Heart right ventricle (tissue), 16 donors: ENCODE measurements at regions not wholly inside any gene's neighbourhood (a gene's known extent, or its start where the extent isn't known, plus 50 kb on each side); places are given as distances from the start of the nearest gene placed in this dataset.

Experiments used
- ATAC-seq, 8 donors: fragments of 200-7000 bp; cut with Tn5 transposase; one replicate each; pipeline ENCODE4 v1.9.1; 2020; ENCODE audit warnings: mild to moderate bottlenecking in 8 of 8, moderate library complexity in 8 of 8, moderate number of reproducible peaks in 1 of 8
- DNase-seq, 2 donors: peaks; one replicate each; pipeline ENCODE4 v3.0.0-alpha.2; 2020
- H3K27ac ChIP-seq, 10 donors: fragments of 200-600 bp; sonication (generic) in 2 of 10; one replicate each; pipeline versions ENCODE4 v1.5.0 to v1.8.0; 2020 to 2022; ENCODE audit warnings: mild to moderate bottlenecking in 3 of 10
- H3K27me3 ChIP-seq, 7 donors: fragments of 200-600 bp; one replicate each; pipeline ENCODE4 v1.8.0; 2021 to 2022; ENCODE audit warnings: mild to moderate bottlenecking in 2 of 7
- H3K36me3 ChIP-seq, 9 donors: fragments of 200-600 bp; sonication (generic) in 1 of 9; one replicate each; pipeline versions ENCODE4 v1.5.0 to v1.8.0; 2020 to 2022; ENCODE audit warnings: mild to moderate bottlenecking in 2 of 9
- H3K4me1 ChIP-seq, 9 donors: fragments of 200-600 bp; sonication (generic) in 1 of 9; one replicate each; pipeline versions ENCODE4 v1.5.0 to v1.8.0; 2020 to 2022; ENCODE audit warnings: mild to moderate bottlenecking in 4 of 9
- H3K4me3 ChIP-seq, 10 donors: fragments of 200-600 bp; sonication (generic) in 2 of 10; one replicate each; pipeline versions ENCODE4 v1.5.0 to v1.8.0; 2020 to 2022; ENCODE audit warnings: mild to moderate bottlenecking in 7 of 10, moderate library complexity in 2 of 10
- H3K9me3 ChIP-seq, 11 donors: fragments of 200-600 bp in 10 of 11; sonication (generic) in 2 of 11; one replicate each; pipeline versions ENCODE4 v1.5.0 to v1.8.0; 2013 to 2022; ENCODE audit warnings: mild to moderate bottlenecking in 2 of 11, control low read depth in 1 of 11, moderate library complexity in 1 of 11
- CTCF ChIP-seq, 9 donors: fragments of 200-600 bp; sonication (generic) in 2 of 9; IDR thresholded peaks; one replicate each; pipeline versions ENCODE4 v1.5.0 to v1.8.0; 2021 to 2022; ENCODE audit warnings: antibody characterized with exemption in 9 of 9, mild to moderate bottlenecking in 5 of 9, moderate library complexity in 1 of 9
- WGBS, 2 donors: extraction: QIAGEN DNeasy Blood & Tissue Kit; methylation state at CpG; one replicate each; pipeline ENCODE4 v1.1.7; 2013; ENCODE audit warnings: inconsistent platforms in 1 of 2; 5-methylcytosine and 5-hydroxymethylcytosine counted together
- intact Hi-C, 10 donors: fragments of 100-400 bp; cut with DNase I; formaldehyde crosslinking; loops; one replicate each; pipeline versions ENCODE4 v1.11.1 to v1.14.2; 2022
- donor health status: Arrhythmogenic right ventricular cardiomyopathy.
- donor health status: ischemic (EF 13 %, LVEDD 7.1; RV severe dilation, severe dysfunction).
- donor health status: healthy with polysubstance abuse.
- donor health status: DM: no; HTN: yes; CAD: no.
- donor health status: DM: no; HTN: no; CAD: no.
- donor health status: ischemic (EF 25% LVEDD 6.9; RV normal size, moderate dysfunction).
- donor health status: ischemic (EF 25% LVEDD 5.7; RV mildly dilated, moderate dysfunction).
- donor health status: healthy.
- donor health status: DM: yes; HTN: yes; CAD: no.
- donor health status: Ischemic cardiomyopathy.
- donor health status: ischemic (EF 35%, LVEDD 5.7; RV mildly dilated, moderate dysfunction).
- donor health status: nonischemic (EF 11% LVEDD 7.7; RV severe dilation, severe dysfunction).
- donor health status: DM: yes; HTN: yes; CAD: no.
- donor health status: PGD.
- donor health status: ischemic (EF 29% LVEDD 5.4; RV normal size, mild dysfunction).
- donor health status: nonischemic (EF 23%, LVEDD 6.1; RV moderate dilation, normal function).

DNA sequence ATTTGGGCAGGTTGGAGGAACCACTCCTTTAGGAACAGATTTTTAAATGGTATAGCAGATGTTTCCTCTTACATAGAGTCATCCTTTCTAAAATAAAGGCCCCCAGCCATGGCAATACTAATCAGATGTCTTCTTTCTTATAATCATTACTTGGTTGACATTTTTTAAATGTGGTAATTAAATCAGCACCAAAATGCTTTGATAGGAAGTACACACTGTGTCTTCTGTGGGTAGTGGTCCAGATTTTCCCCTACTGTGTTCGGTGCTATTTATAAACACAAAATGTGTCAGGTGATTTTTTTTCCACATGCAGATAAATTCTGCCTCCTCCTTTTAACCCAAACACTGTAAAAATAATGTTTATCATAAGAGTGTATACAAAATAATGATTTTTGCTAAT lies 200.9 kb upstream of the DTNA start:
- Histone ChIP-seq H3K36me3 (no peaks in the 10 kb centered on the region), H3K9me3 (no peaks in the 10 kb centered on the region), H3K4me1 (peaks cover 0 to 37% (median 17%) of the 10 kb centered on the region in 9 donors), H3K27ac (peak overlapping the region in 5 of 10 donors; percentile 25 to 64 (median 38)), H3K4me3 (no peak overlapping the region), H3K27me3 (no peaks in the 10 kb centered on the region)
- ATAC-seq: peak in 4 of 8 donors; percentile 23 to 50 (median 41)
- TF ChIP-seq CTCF (IDR thresholded peaks at IDR 0.05): no peak
- WGBS, 2 donors: 19 to 28% methylated on average over 1 of the region's 1 CpG
- DNase-seq: no peak
- intact Hi-C loops: no loop called here

DNA sequence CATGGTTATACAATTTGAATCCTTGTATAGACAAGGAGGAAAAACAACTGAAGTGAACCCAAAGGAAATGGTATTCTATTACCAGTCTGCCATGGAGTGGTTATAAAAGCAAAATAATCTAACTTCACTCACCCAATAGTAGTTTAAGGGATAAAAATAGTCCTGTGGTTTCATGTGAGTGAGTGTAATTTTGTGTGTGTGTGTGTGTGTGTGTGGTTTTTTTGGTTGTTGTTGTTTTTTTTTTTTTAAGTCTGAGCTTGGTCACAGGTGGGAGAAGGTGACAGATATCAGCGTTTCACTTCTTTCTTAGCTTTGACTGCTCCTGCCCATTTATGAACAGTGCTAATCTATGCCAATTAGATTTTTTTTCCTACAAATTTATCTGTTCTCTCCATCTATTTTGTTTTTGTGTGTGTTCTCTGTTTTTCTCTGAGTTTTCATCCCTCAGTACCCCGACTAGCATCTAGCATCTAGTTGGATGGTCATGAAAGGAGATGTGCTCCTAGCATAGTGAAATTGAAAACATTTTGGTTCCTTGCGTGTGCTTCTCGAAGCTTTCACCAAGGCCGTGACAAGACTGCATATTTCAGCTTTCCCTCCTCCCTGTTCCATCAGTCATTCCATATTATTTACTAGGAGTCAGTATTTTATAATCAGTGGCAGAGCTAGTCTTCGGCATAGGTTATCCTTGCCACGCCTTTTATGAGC lies 200.1 kb upstream of the DTNA start:
- peak in 5 of 8 donors; percentile 24 to 60 (median 49) for ATAC-seq
- intact Hi-C loops: loop anchor here in 1 of 10 donors (5.0 kb wide), 1 partner anchor 1197 kb away; no protein-coding TSS in a partner anchor
- peaks cover 0 to 37% (median 17%) of the 10 kb centered on the region in 9 donors for H3K4me1 ChIP-seq

GRCh38 chr18:34510926-34511325 lies 199.2 kb upstream of the DTNA start:
- Histone ChIP-seq H3K4me1 (peaks cover 0 to 37% (median 17%) of the 10 kb centered on the region in 9 donors), H3K36me3 (no peaks in the 10 kb centered on the region), H3K4me3 (no peak overlapping the region), H3K27ac (peak overlapping the region in 2 of 10 donors; percentile 19 to 41), H3K9me3 (peaks cover 0 to 9% (median 0%) of the 10 kb centered on the region in 11 donors), H3K27me3 (no peaks in the 10 kb centered on the region)
- intact Hi-C loops: loop anchor here in 1 of 10 donors (5.0 kb wide), 1 partner anchor 1196 kb away; no protein-coding TSS in a partner anchor
- ATAC-seq (peak in 3 of 8 donors; percentile 56 to 67 (median 57)), DNase-seq (no peak)
- TF ChIP-seq CTCF (IDR thresholded peaks at IDR 0.05): no peak
- 62 to 66% methylated on average over 1 of the region's 1 CpG for WGBS, 2 donors

More for the DNA sequence above, 200.1 kb upstream of the DTNA start:
- Histone ChIP-seq H3K27me3 (no peaks in the 10 kb centered on the region), H3K9me3 (peaks cover 0 to under 1% (median 0%) of the 10 kb centered on the region in 11 donors), H3K27ac (peak overlapping the region in 5 of 10 donors; percentile 21 to 64 (median 38)), H3K4me3 (no peak overlapping the region), H3K36me3 (no peaks in the 10 kb centered on the region)
- no peak for DNase-seq
- no peak for TF ChIP-seq CTCF (IDR thresholded peaks at IDR 0.05)
- WGBS, 2 donors: 87 to 88% methylated on average over 7 of the region's 7 CpGs

DNA sequence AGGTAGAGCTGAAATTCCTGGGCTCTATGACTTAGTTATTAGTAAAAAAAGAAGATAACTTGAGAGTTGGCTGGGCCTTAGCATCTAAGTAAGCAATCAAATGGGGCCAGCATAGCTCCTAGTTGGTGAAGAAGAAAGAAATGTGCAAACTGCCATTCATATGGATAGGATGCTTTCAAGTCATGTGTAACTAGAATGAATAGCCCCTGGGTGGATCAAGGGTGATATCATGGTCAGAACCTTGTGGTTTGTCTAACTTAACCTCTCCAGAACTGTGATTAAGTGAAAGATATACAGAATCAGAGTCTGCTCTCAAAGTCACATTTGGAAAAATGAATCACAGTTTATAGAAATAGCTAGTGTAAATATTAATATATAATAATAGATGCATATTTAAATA lies 198.7 kb upstream of the DTNA start:
- TF ChIP-seq CTCF (IDR thresholded peaks at IDR 0.05): no peak
- Histone ChIP-seq H3K36me3 (no peaks in the 10 kb centered on the region), H3K27ac (peak overlapping the region in 2 of 10 donors; percentile 19 to 41), H3K4me3 (no peak overlapping the region), H3K27me3 (no peaks in the 10 kb centered on the region), H3K4me1 (peaks cover 0 to 37% (median 17%) of the 10 kb centered on the region in 9 donors), H3K9me3 (peaks cover 0 to 14% (median 0%) of the 10 kb centered on the region in 11 donors)
- no peak for ATAC-seq
- DNase-seq: no peak
- intact Hi-C loops: loop anchor here in 1 of 10 donors (5.0 kb wide), 1 partner anchor 1196 kb away; no protein-coding TSS in a partner anchor
